ENCODE measurements at regions not wholly inside any gene's neighbourhood (a gene's known extent, or its start where the extent isn't known, plus 50 kb on each side); places are given as distances from the start of the nearest gene placed in this dataset.
"Not testable (repeated sequence)": the region's sequence is repeated elsewhere in the genome, so short reads cannot be mapped to it uniquely, and the experiment has no call there.

DNA sequence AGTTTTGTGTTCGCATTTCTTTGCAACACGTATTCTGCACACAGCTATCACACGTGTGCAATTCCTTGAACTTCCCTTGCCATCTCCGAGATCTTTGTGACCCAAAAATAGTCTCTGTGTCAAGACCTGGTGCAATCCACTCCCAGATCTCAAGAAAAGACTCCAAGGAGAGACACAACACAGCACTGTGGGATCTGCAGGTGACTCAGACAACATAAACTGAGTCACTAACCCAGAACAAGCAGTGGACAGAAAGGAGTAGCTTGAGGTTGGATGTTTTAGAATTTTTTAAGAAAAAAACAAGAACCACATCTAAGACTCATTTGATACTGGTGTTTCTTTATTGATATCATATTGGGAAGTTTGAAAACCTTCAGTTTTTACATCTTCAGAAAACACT, 396.9 kb downstream of the AGTPBP1 start:
- in situ Hi-C loops (cut with HindIII; ENCODE audit: low sequenced_read_pairs), result no loop called here

DNA sequence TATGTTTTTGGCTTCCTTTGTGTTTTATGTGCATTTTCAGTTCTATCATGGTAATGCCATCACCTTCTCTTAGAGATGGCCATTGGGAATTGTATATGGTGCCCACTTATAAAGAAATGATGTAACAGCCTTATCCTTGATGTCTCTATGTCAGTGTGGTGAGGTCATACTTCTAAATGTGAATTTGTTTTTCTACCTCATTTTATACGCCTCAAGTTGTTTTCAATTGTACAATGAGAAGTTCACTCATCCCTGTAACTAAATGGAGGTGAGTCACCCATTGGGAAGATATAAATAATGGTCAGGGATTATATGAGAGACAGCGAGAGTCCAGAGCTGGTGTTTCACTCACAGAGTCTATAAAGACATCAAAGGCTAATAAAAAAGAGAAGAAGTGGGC, 402.4 kb downstream of the AGTPBP1 start:
- in situ Hi-C loops (cut with HindIII; ENCODE audit: low sequenced_read_pairs), result no loop called here

GRCh38 chr9:85334228-85334627, 407.5 kb downstream of the AGTPBP1 start:
- in situ Hi-C loops (cut with HindIII; ENCODE audit: low sequenced_read_pairs), result no loop called here

GRCh38 chr9:85332487-85332886, 409.3 kb downstream of the AGTPBP1 start:
- in situ Hi-C loops (cut with HindIII; ENCODE audit: low sequenced_read_pairs), result no loop called here

GRCh38 chr9:85331626-85332025, 410.1 kb downstream of the AGTPBP1 start:
- in situ Hi-C loops (cut with HindIII; ENCODE audit: low sequenced_read_pairs), result no loop called here

DNA sequence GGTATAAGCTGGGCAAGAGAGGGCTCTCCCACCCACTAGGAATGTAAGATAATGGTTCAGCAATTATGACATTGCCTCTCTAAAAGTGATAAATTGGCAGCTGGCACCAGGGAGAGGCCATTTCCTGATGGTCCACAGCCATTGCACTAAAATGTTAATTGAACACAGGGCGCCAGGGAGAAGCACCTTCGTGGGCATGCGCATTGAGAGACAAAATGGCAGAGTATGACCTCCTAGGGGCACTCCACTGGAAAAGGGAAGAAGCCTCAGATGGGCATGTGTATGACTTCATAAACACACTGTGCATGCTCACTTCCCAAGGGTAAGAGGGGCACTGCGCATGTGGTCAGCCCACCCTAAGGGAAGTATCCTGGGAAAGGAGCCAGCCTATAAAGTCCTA, 419.2 kb downstream of the AGTPBP1 start:
- in situ Hi-C loops (cut with HindIII; ENCODE audit: low sequenced_read_pairs), result no loop called here

DNA sequence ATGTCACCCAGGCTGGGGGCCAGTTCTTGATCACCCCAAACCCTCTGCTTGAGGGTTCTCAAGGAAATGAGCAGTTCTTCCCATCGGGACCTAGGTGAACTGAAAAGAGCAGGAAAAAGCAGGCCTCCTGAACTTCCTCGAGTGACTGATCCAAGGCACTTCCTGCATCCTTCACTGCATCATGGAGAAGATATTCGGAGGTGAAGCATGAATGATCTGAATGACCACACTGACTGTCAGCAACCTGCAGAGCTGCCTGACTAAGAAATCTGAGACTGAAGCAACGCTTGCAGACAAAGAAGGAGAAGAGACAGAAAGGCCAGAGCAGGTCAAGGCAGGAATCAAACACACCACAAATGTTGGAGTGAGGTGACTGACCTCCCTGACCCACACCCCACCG, 420.2 kb downstream of the AGTPBP1 start:
- in situ Hi-C loops (cut with HindIII; ENCODE audit: low sequenced_read_pairs), result no loop called here

DNA sequence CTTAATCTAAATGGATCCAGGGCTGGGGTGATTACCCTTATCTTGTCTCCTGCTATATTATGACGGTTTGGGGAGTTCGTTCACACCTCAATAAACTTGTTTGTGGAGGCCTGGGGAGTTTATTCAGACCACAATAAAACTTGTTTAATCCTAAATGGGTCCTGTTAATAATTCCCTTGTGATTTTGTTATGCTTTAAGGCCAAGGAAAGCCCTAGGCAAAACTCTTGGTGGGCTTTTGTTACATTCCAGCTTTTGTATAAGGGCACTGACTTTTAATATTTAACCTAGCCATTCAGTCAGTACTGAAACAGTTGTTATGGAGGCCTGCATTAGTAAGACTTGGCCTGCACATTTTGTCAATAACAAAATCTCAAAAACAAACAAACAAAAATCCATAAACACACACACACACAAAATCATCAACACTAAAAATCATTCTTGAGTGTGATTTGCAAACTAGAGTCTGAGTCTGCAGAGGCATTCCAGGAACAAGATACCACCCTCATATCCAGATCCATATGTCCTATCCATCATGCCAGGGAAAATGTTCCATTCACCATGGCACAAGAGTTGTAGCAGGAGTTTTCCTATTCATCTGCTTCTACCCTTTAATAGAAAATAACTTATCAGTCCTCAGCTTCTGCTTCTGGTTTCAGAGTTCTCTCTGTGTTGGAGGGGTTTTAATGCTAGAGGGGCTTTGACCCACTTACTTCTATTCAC, 421.7 kb downstream of the AGTPBP1 start:
- in situ Hi-C loops (cut with HindIII; ENCODE audit: low sequenced_read_pairs), result no loop called here

DNA sequence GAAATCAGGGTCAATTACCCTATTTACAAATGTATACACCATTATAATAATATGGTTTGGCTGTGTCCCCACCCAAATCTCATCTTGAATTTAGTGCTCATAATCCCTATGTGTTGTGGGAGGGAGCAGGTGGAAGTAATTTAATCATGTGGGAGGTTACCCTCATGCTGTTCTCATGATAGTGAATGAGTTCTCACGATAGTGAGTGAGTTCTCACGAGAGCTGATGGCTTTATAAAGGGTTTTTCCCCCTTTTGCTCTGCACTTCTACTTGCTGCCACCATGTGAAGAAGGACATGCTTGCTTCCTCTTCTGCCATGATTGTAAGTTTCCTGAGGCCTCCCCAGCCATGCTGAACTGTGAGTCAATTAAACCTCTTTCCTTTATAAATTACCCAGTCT, 426.2 kb downstream of the AGTPBP1 start:
- in situ Hi-C loops (cut with HindIII; ENCODE audit: low sequenced_read_pairs), result not testable (repeated sequence)

DNA sequence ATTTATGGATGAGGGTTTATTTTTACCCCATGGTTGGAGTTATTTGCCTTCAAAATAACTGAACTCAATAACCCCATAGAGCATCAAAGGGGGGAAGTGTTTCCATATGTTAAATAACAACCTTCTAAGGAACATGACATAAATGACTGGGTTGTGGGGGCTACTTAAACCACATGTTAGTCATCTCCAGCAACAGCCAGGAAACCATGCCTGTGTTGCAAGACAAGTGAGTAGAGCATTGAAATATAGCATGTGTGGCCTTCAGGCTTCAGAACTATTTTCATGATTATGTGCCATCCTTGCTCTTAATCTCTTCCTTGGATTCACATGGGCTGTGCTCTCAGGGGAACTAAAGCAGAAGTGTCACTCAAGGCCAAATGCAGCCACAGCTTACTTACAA, 431.2 kb downstream of the AGTPBP1 start:
- in situ Hi-C loops (cut with HindIII; ENCODE audit: low sequenced_read_pairs), result no loop called here

- in situ Hi-C loops (cut with HindIII; ENCODE audit: low sequenced_read_pairs), result no loop called here
These were observed 438.0 kb downstream of the AGTPBP1 start for GRCh38 chr9:85303757-85304134.

DNA sequence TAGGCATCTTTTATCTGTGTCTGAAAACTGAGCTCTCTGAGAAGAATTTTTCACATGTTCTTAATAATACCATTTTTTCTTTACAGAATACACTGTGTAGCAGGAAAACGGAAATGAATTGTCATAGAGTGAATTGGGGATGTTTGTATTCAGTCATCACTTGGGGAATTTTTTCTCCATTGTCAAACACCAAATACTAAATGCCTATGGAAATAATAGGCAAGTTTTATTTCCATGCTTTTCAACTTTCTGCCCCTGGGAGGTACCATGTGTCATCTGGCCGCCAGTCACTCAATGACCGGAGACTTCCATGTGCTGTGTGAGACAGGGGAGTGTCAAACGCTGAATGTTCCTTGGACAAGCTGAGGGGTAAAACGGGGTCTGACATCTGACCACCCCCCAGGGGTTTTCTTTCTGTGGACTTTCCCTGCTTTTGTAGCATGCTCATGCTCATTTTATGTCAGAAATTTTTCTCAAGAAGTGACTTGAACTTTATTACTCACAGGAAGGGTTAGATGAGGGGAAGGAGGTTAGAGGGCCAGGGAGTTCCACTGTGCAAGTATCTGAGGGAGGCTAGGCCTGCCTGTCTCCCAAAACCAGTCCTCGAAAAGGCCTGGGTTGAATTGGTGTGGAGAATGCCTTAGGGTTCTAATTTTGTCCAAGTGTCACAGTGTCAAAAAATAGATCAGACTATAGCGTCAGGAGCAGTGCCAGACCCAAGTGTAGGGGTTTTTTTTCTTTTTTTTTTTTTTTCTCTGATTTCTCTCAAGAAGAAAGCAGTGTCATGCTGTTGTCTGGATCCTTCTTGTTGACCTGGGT, 438.6 kb downstream of the AGTPBP1 start:
- in situ Hi-C loops (cut with HindIII; ENCODE audit: low sequenced_read_pairs), result no loop called here

DNA sequence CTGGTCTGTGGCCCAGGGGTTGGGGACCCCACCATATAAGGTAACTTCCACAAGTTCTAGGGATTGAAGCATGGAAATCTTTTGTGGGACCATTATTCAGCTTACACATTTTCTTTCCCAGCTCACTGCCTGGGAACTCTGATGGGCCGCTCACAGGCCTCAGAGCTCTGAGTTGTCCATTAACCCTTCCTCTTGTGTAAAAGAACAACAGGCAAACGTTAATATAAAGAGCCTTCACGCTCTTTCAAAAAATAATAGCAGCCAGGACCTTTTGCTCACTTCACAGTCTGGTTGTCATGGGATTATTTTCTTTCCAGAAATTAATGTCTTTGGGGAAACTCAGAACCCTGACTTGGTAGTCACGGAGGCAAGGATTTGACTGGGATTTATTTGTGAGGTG, 443.3 kb downstream of the AGTPBP1 start:
- in situ Hi-C loops (cut with HindIII; ENCODE audit: low sequenced_read_pairs), result no loop called here

DNA sequence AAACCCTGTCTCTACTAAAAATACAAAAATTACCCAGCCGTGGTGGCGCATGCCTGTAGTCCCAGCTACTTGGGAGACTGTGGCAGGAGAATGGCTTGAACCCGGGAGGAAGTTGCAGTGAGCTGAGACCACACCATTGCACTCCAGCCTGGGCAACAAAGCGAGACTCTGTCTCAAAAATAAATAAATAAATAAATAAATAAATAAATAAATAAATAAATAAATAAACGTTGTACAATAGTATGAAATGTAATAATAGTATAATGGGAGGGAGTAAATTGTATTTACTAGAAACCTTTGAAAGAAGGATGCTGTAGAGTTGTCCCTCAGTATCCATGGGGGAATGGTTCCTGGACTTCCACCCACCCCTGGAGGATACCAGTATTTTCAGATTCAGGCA, 446.5 kb downstream of the AGTPBP1 start:
- in situ Hi-C loops (cut with HindIII; ENCODE audit: low sequenced_read_pairs), result not testable (repeated sequence)

DNA sequence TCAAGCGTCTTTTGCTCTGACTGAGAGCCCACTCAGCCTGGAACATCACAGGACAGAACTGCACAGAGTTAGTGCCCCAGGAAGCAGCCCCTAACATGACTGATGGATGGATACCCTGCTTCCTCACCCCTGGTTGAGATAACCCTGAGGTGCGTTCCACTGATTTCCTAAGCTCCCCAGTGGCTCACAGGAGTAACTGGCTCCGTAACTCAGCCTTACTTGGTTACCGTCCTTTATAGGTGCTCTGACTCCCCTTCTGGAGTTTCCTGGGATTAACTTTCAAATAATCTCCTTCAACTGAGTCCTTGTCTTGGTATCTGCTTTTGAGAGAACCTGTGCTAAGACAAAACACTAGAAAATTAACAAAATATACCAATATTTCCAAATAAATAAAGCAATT, 449.5 kb downstream of the AGTPBP1 start:
- in situ Hi-C loops (cut with HindIII; ENCODE audit: low sequenced_read_pairs), result no loop called here

- in situ Hi-C loops (cut with HindIII; ENCODE audit: low sequenced_read_pairs), result no loop called here
These were observed 450.5 kb downstream of the AGTPBP1 start for GRCh38 chr9:85291266-85291665.

DNA sequence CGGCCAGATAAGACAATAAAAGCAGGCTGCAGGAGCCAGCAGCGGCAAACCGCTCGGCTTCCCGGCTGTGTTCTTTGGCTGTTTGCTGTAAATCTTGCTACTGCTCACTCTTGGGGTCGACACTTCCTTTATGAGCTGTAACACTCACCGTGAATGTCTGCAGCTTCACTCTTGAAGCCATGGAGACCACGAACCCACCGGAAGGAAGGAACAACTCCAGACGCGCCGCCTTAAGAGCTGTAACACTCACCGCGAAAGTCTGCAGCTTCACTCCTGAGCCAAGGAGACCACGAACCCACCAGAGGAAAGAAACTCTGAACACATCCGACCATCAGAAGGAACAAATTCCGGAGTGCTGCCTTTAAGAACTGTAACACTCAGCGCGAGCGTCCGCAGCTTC, 451.7 kb downstream of the AGTPBP1 start:
- in situ Hi-C loops (cut with HindIII; ENCODE audit: low sequenced_read_pairs), result no loop called here

DNA sequence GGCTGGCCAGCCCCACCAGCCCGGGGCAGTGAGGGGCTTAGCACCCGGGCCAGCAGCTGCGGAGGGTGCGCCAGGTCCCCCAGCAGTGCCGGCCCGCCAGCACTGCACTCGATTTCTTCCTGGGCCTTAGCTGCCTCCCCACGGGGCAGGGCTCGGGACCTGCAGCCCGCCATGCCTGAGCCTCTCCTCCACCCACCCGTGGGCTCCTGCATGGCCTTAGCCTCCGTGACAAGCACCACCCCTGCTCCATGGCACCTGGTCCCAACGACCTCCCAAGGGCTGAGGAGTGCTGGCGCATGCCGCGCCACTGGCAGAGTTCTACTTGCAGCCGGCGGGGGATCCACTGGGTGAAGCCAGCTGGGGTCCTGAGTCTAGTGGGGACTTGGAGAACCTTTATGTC, 452.6 kb downstream of the AGTPBP1 start:
- in situ Hi-C loops (cut with HindIII; ENCODE audit: low sequenced_read_pairs), result no loop called here

DNA sequence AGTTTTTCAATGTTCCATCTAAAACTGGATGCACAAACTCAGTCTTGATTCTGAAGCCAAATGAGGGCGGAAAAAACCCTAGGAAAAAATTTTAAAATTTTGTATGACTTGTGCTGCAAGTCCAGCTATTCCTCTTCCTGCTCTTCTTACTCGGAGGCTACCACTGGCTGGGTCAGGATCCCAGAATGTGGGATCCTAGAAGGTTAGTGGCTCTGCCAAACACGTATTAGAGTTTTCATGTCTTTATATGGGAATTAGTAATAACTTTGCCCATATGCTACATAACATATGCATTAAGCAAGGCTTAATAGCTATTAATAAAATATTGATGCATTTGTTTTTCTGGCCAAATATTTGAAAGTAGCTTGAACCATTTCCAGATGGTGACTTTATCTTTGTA, 458.3 kb downstream of the AGTPBP1 start:
- in situ Hi-C loops (cut with HindIII; ENCODE audit: low sequenced_read_pairs), result no loop called here

- in situ Hi-C loops (cut with HindIII; ENCODE audit: low sequenced_read_pairs), result no loop called here
These were observed 463.0 kb downstream of the AGTPBP1 start for GRCh38 chr9:85278769-85279168.

GRCh38 chr9:85276741-85277140, 465.0 kb downstream of the AGTPBP1 start:
- in situ Hi-C loops (cut with HindIII; ENCODE audit: low sequenced_read_pairs), result no loop called here

GRCh38 chr9:85269811-85270210, 471.9 kb downstream of the AGTPBP1 start:
- in situ Hi-C loops (cut with HindIII; ENCODE audit: low sequenced_read_pairs), result loop anchor here (10.0 kb wide), 1 partner anchor 575 kb away; no protein-coding TSS in a partner anchor

Data from DLD1 (cell line).